Fibroblast of lung (primary cell): ENCODE measurements at regions not wholly inside any gene's neighbourhood (a gene's known extent, or its start where the extent isn't known, plus 50 kb on each side); places are given as distances from the start of the nearest gene placed in this dataset.
"Not testable (repeated sequence)": the region's sequence is repeated elsewhere in the genome, so short reads cannot be mapped to it uniquely, and the experiment has no call there.

ENCODE experiments used
- EZH2 ChIP-seq: IDR thresholded peaks from 2 replicates; pipeline ENCODE4 v1.5.1; 2012; ENCODE audit warnings: low read length, control low read depth, mild to moderate bottlenecking; ENCODE audit errors: missing control alignments
- TF ChIP-seq, protein P1 (sequence below), 2 donors: IDR thresholded peaks in 1 of 2; conservative IDR thresholded peaks in 1 of 2; 1 replicate in 1 of 2; 2 replicates in 1 of 2; pipeline ENCODE4 v1.5.1; 2011 to 2012; ENCODE audit warnings: low read length in 2 of 2, control low read depth in 1 of 2, inconsistent platforms in 1 of 2, low read depth in 1 of 2, mild to moderate bottlenecking in 1 of 2

DNA sequence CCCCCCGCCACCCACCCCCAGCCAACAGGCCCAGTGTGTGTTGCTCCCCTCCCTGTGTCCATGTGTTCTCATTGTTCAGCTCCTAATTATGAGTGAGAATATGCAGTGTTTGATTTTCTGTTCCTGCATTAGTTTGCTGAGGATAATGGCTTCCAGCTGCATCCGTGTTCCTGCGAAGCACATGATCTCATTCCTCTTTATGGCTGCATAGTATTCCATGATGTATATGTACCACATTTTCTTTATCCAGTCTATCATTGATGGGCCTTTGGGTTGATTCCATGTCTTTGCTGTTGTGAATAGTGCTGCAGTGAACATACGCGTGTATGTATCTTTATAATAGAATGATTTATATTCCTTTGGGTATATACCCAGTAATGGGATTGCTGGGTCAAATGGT lies 68.8 kb upstream of the TNRC6B start:
- TF ChIP-seq, protein P1, sequence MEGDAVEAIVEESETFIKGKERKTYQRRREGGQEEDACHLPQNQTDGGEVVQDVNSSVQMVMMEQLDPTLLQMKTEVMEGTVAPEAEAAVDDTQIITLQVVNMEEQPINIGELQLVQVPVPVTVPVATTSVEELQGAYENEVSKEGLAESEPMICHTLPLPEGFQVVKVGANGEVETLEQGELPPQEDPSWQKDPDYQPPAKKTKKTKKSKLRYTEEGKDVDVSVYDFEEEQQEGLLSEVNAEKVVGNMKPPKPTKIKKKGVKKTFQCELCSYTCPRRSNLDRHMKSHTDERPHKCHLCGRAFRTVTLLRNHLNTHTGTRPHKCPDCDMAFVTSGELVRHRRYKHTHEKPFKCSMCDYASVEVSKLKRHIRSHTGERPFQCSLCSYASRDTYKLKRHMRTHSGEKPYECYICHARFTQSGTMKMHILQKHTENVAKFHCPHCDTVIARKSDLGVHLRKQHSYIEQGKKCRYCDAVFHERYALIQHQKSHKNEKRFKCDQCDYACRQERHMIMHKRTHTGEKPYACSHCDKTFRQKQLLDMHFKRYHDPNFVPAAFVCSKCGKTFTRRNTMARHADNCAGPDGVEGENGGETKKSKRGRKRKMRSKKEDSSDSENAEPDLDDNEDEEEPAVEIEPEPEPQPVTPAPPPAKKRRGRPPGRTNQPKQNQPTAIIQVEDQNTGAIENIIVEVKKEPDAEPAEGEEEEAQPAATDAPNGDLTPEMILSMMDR (conservative IDR thresholded peaks at IDR 0.05 in 1 of 2, IDR thresholded peaks at IDR 0.05 in 1 of 2; ENCODE audit: low read depth in 1 of 2, low read length in 2 of 2): not testable (repeated sequence)
- not testable (repeated sequence) for TF ChIP-seq EZH2
